Heart left ventricle (tissue), 16 donors: ENCODE measurements at regions not wholly inside any gene's neighbourhood (a gene's known extent, or its start where the extent isn't known, plus 50 kb on each side); places are given as distances from the start of the nearest gene placed in this dataset.

Experiments
- ATAC-seq, 4 donors: fragments of 200-7000 bp; cut with Tn5 transposase; one replicate each; pipeline ENCODE4 v1.9.1; 2020 to 2022; ENCODE audit warnings: moderate library complexity in 4 of 4, mild to moderate bottlenecking in 3 of 4, moderate number of reproducible peaks in 1 of 4
- DNase-seq, 5 donors: peaks; one replicate each; pipeline ENCODE4 v3.0.0-alpha.2; 2020
- H3K27ac ChIP-seq, 12 donors: fragments of 200-600 bp; sonication (generic) in 4 of 12; one replicate each; pipeline versions ENCODE4 v1.5.0 to v1.8.0; 2016 to 2022; ENCODE audit warnings: mild to moderate bottlenecking in 2 of 12
- H3K27me3 ChIP-seq, 9 donors: fragments of 200-600 bp; sonication (generic) in 2 of 9; one replicate each; pipeline versions ENCODE4 v1.5.1 to v1.8.0; 2016 to 2022; ENCODE audit warnings: mild to moderate bottlenecking in 3 of 9
- H3K36me3 ChIP-seq, 9 donors: fragments of 200-600 bp; sonication (generic) in 2 of 9; one replicate each; pipeline versions ENCODE4 v1.5.0 to v1.8.0; 2018 to 2022; ENCODE audit warnings: mild to moderate bottlenecking in 2 of 9
- H3K4me1 ChIP-seq, 12 donors: fragments of 200-600 bp; sonication (generic) in 4 of 12; one replicate each; pipeline versions ENCODE4 v1.5.0 to v1.8.0; 2016 to 2022; ENCODE audit warnings: mild to moderate bottlenecking in 3 of 12
- H3K4me3 ChIP-seq, 12 donors: fragments of 200-600 bp; sonication (generic) in 4 of 12; one replicate each; pipeline versions ENCODE4 v1.5.0 to v1.8.0; 2017 to 2022; ENCODE audit warnings: mild to moderate bottlenecking in 9 of 12, moderate library complexity in 4 of 12
- H3K9me3 ChIP-seq, 12 donors: fragments of 200-600 bp; sonication (generic) in 4 of 12; one replicate each; pipeline versions ENCODE4 v1.5.0 to v1.8.0; 2016 to 2022; ENCODE audit warnings: mild to moderate bottlenecking in 1 of 12
- POLR2A ChIP-seq, 2 donors: fragments of 450-650 bp; IDR thresholded peaks; one replicate each; pipeline ENCODE4 v1.6.1; 2017; ENCODE audit warnings: antibody characterized with exemption in 2 of 2, mild to moderate bottlenecking in 2 of 2, moderate library complexity in 2 of 2
- WGBS, 4 donors: extraction: QIAGEN DNeasy Blood & Tissue Kit in 2 of 4; methylation state at CpG; one replicate each; pipeline versions ENCODE4 v1.1.5 to v1.1.7; 2013 to 2018; 5-methylcytosine and 5-hydroxymethylcytosine counted together
- intact Hi-C, 10 donors: fragments of 100-400 bp; cut with DNase I; formaldehyde crosslinking; loops; one replicate each; pipeline versions ENCODE4 v1.11.1 to v1.14.2; 2022
- TF ChIP-seq, protein P1 (sequence below), 12 donors: fragments of 200-600 bp; sonication (generic) in 4 of 12; IDR thresholded peaks; one replicate each; pipeline versions ENCODE4 v1.5.0 to v1.8.0; 2018 to 2022; ENCODE audit warnings: antibody characterized with exemption in 12 of 12, mild to moderate bottlenecking in 5 of 12
- donor health status: ischemic (EF 13 %, LVEDD 7.1; RV severe dilation, severe dysfunction).
- donor health status: healthy with polysubstance abuse.
- donor health status: DM: no; HTN: yes; CAD: no.
- donor health status: DM: no; HTN: no; CAD: no.
- donor health status: ischemic (EF 25% LVEDD 6.9; RV normal size, moderate dysfunction).
- donor health status: ischemic (EF 25% LVEDD 5.7; RV mildly dilated, moderate dysfunction).
- donor health status: healthy.
- donor health status: DM: yes; HTN: yes; CAD: no.
- donor health status: ischemic (EF 35%, LVEDD 5.7; RV mildly dilated, moderate dysfunction).
- donor health status: nonischemic (EF 11% LVEDD 7.7; RV severe dilation, severe dysfunction).
- donor health status: DM: yes; HTN: yes; CAD: no.
- donor health status: PGD.
- donor health status: ischemic (EF 29% LVEDD 5.4; RV normal size, mild dysfunction).
- donor health status: nonischemic (EF 23%, LVEDD 6.1; RV moderate dilation, normal function).

DNA sequence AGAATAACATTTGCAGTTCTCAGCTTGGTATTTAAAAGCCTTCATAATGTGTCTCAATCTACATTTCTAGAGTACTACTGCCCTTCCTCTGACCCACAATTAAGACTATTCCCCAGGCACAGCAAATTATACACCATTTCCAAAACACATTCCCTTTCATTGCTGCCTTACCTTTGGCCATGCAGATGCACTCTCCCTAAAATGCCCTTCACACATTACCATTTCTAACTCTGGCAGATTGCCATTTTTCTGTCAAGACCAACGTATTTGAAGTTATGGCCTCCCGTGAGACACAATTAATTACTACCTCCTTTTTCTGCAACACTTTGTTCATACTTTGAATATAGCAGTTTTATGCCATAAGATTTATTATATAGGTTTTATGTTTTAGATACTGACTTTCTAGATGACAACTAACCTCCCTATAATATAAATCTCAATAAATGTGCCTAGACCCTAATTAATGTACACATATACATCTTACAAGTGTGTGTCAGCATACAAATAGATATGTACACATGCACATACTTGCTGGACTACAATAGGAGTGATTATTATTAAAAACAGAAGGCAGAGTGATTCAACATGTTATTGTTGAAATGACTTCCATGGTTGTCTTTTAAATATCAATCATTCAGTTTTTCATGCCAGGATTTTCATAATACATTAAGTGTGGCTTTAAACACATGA lies 2902.5 kb downstream of the PCDH9 start:
- no peaks in the 10 kb centered on the region for H3K27me3 ChIP-seq
- ATAC-seq (no peak), DNase-seq (no peak)
- 20 to 28% (median 25%) methylated on average over 2 of the region's 2 CpGs for WGBS, 4 donors
- H3K9me3 ChIP-seq, result peaks cover 0 to 8% (median 0%) of the 10 kb centered on the region in 12 donors
- intact Hi-C loops, result no loop called here
- no peak overlapping the region for H3K27ac ChIP-seq
- no peak for TF ChIP-seq POLR2A (IDR thresholded peaks at IDR 0.05)
- TF ChIP-seq, protein P1, sequence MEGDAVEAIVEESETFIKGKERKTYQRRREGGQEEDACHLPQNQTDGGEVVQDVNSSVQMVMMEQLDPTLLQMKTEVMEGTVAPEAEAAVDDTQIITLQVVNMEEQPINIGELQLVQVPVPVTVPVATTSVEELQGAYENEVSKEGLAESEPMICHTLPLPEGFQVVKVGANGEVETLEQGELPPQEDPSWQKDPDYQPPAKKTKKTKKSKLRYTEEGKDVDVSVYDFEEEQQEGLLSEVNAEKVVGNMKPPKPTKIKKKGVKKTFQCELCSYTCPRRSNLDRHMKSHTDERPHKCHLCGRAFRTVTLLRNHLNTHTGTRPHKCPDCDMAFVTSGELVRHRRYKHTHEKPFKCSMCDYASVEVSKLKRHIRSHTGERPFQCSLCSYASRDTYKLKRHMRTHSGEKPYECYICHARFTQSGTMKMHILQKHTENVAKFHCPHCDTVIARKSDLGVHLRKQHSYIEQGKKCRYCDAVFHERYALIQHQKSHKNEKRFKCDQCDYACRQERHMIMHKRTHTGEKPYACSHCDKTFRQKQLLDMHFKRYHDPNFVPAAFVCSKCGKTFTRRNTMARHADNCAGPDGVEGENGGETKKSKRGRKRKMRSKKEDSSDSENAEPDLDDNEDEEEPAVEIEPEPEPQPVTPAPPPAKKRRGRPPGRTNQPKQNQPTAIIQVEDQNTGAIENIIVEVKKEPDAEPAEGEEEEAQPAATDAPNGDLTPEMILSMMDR (IDR thresholded peaks at IDR 0.05), result no peak
- H3K4me3 ChIP-seq, result no peak overlapping the region
- no peaks in the 10 kb centered on the region for H3K36me3 ChIP-seq
- no peaks in the 10 kb centered on the region for H3K4me1 ChIP-seq

DNA sequence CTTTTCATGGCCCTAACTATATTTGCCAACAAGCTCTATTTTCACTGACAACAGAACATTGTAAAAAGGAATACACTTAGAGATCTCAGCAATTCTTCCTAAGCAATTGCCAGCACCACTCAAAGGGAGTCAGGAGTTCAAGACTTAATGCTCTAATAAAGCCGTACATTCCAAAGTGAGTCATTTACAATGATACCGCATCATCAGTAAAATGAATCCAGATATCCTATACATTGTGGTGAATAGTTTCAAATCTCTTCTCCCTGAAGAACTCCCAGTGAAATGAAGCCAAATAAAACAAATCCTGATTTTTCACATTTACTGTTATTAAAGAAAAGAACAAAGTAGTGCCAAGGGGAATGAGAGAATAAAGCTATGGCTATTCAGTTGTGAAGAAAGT lies 2898.7 kb upstream of the PCDH20 start:
- no peaks in the 10 kb centered on the region for H3K4me1 ChIP-seq
- intact Hi-C loops, result no loop called here
- peaks cover 0 to 28% (median 0%) of the 10 kb centered on the region in 12 donors for H3K9me3 ChIP-seq
- 70 to 84% (median 75%) methylated on average over 2 of the region's 2 CpGs for WGBS, 4 donors
- no peaks in the 10 kb centered on the region for H3K27me3 ChIP-seq
- H3K4me3 ChIP-seq, result no peak overlapping the region
- DNase-seq, result no peak
- TF ChIP-seq, protein P1 (IDR thresholded peaks at IDR 0.05), result no peak
- TF ChIP-seq POLR2A (IDR thresholded peaks at IDR 0.05), result no peak
- H3K27ac ChIP-seq, result no peak overlapping the region
- H3K36me3 ChIP-seq, result no peaks in the 10 kb centered on the region
- ATAC-seq, result no peak

DNA sequence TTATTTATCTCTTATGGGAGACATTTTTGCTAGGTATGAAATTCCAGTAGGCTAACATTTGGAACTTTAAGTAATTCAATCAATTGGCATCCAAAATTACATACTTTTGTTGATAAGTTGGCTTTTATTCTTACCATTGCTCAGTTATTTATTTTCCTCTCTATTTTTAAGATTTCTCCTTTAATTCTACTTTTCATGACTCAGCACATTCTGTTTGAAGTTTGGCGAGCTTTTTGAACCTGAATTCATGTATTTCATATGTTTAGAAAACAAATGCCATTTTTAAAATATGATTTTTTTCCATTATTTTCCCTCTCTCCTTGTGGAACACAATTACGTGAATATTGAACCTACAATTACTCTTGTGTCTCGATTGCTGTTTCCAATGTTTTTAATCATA lies 2896.3 kb upstream of the PCDH20 start:
- Histone ChIP-seq H3K36me3 (no peaks in the 10 kb centered on the region), H3K4me3 (no peak overlapping the region), H3K27ac (no peak overlapping the region), H3K4me1 (no peaks in the 10 kb centered on the region), H3K27me3 (no peaks in the 10 kb centered on the region), H3K9me3 (peaks cover 0 to 26% (median 0%) of the 10 kb centered on the region in 12 donors)
- intact Hi-C loops, result no loop called here
- ATAC-seq, result no peak
- 77 to 84% (median 78%) methylated on average over 3 of the region's 3 CpGs for WGBS, 4 donors
- no peak for DNase-seq
- TF ChIP-seq, protein P1 (IDR thresholded peaks at IDR 0.05), result no peak
- no peak for TF ChIP-seq POLR2A (IDR thresholded peaks at IDR 0.05)

DNA sequence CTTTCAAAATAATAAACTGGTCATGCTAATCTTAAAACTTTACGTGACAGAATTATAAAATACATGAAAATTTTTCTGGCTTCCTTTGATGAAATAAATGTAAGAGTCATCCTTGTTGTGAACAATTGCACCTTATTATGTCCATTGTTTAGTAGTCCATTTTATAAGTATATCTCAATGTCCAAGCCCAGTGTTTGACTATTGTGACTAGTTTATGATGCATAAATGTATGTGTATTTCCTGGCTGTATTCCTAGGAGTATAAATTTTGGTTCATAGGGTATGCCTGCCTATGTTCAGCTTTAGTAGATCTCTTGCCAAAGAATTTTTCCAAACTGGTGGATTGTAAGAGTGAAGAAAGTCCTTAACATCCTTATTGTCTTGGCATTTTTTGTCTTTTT lies 2895.5 kb upstream of the PCDH20 start:
- WGBS, 4 donors, result 81 to 86% (median 85%) methylated on average over 1 of the region's 1 CpG
- ATAC-seq (no peak), DNase-seq (no peak)
- Histone ChIP-seq H3K4me1 (no peaks in the 10 kb centered on the region), H3K9me3 (peaks cover 0 to 23% (median 0%) of the 10 kb centered on the region in 12 donors), H3K4me3 (no peak overlapping the region), H3K27me3 (no peaks in the 10 kb centered on the region), H3K27ac (no peak overlapping the region), H3K36me3 (no peaks in the 10 kb centered on the region)
- intact Hi-C loops, result no loop called here
- TF ChIP-seq, protein P1 (IDR thresholded peaks at IDR 0.05), result no peak
- no peak for TF ChIP-seq POLR2A (IDR thresholded peaks at IDR 0.05)
